Small intestine (tissue), 7 donors: ENCODE measurements at regions not wholly inside any gene's neighbourhood (a gene's known extent, or its start where the extent isn't known, plus 50 kb on each side); places are given as distances from the start of the nearest gene placed in this dataset.

ENCODE experiments used
- DNase-seq, 2 donors: peaks; one replicate each; pipeline versions ENCODE4 v3.0.0 to v3.0.0-alpha.2; 2013
- FAIRE-seq: peaks from 2 replicates; lab custom pipeline; 2012; peaks lifted over from hg19 to GRCh38; lab: Jason Lieb, UNC
- H3K27ac ChIP-seq, 3 donors: one replicate each; pipeline ENCODE4 v1.5.1; 2013; ENCODE audit warnings: low read length in 2 of 3, mild to moderate bottlenecking in 2 of 3, control low read depth in 1 of 3, inconsistent platforms in 1 of 3, low read depth in 1 of 3, moderate library complexity in 1 of 3
- H3K27me3 ChIP-seq, 3 donors: one replicate each; pipeline ENCODE4 v1.6.1; 2013; ENCODE audit warnings: low read length in 3 of 3, inconsistent platforms in 1 of 3; ENCODE audit not compliant: control insufficient read depth in 3 of 3, insufficient read depth in 3 of 3
- H3K36me3 ChIP-seq, 3 donors: one replicate each; pipeline ENCODE4 v1.6.1; 2013; ENCODE audit warnings: low read length in 3 of 3, inconsistent platforms in 1 of 3, low read depth in 1 of 3, mild to moderate bottlenecking in 1 of 3, moderate library complexity in 1 of 3; ENCODE audit not compliant: control insufficient read depth in 3 of 3, insufficient read depth in 2 of 3
- H3K4me1 ChIP-seq, 3 donors: one replicate each; pipeline ENCODE4 v1.6.1; 2013; ENCODE audit warnings: low read length in 2 of 3, inconsistent platforms in 1 of 3, low read depth in 1 of 3, mild to moderate bottlenecking in 1 of 3, moderate library complexity in 1 of 3; ENCODE audit not compliant: control insufficient read depth in 3 of 3, insufficient read depth in 2 of 3
- H3K4me3 ChIP-seq, 3 donors: one replicate each; pipeline ENCODE4 v1.5.1; 2013; ENCODE audit warnings: low read length in 3 of 3, control low read depth in 1 of 3, inconsistent platforms in 1 of 3, low read depth in 1 of 3, mild to moderate bottlenecking in 1 of 3, moderate library complexity in 1 of 3
- H3K9me3 ChIP-seq, 2 donors: one replicate each; pipeline ENCODE4 v1.6.1; 2013; ENCODE audit warnings: low read depth in 1 of 2, low read length in 1 of 2; ENCODE audit not compliant: control insufficient read depth in 2 of 2, insufficient read depth in 1 of 2
- WGBS, 3 donors: extraction: QIAGEN DNeasy Blood & Tissue Kit; methylation state at CpG; one replicate each; pipeline ENCODE4 v1.1.7; 2013; 5-methylcytosine and 5-hydroxymethylcytosine counted together
- donor health status: healthy with polysubstance abuse.
- donor health status: control.
- donor health status: control.
- donor health status: Bipolar disorder and iron deficiency.
- donor health status: healthy.

DNA sequence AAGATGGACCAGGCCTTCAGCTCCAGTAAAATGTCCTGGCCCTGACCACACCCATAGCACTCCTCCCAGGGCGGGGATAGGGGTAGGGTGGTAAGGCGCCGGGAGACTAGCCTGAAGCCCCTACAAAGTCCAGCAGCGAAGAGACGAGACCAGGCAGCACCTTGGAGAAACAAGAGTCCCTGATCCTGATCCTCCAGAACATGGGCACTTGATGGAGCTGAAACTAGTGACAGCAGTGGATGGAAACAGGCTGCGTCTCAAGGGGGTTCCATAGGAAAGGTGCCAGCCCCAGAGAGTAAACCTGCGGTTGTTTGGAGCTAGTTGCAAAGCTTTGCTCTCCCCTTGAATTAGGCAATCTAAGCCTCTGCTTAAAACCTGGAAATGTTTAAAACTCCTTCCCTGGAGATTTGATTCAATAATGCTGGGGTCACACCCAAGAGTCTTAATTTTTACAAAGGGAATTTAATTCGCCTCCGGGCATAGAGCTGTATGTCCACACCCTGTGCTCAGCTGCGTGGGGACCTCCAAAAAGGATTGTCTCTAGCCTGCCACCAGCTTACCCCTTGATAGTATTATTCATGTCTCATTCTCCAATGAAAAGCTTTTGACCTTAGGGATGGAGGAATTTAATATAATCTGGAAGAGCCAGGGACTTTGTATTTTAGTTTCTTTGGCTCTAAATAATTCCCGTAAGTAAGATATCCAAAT, 258.6 kb downstream of the PMP22 start:
- H3K9me3 ChIP-seq: no peaks in the 10 kb centered on the region
- peaks cover 0 to 2% (median 0%) of the 10 kb centered on the region in 3 donors for H3K27me3 ChIP-seq
- FAIRE-seq (no peak), DNase-seq (no peak)
- H3K4me1 ChIP-seq: no peaks in the 10 kb centered on the region
- H3K27ac ChIP-seq: no peak overlapping the region
- no peak overlapping the region for H3K4me3 ChIP-seq
- WGBS, 3 donors: 82 to 87% (median 85%) methylated on average over 11 of the region's 11 CpGs
- no peaks in the 10 kb centered on the region for H3K36me3 ChIP-seq

DNA sequence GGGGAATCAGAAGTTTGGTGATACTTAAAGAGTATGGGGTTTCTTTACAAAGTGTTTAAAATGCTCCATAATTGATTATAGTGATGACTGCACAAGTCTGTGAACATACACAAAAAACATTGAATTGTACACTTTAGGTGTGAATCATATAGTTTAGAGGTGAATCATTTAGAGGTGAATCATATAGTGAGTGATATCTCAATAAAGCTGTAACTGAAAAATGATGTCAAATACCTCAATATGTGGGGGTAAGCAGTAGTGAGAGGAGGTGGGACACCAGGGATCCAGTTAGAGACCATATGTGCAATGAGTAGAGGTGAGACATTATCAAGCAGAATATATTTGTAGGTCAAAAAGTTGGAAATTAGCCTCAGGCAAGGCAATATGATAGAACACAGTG, 264.5 kb downstream of the PMP22 start:
- no peaks in the 10 kb centered on the region for H3K36me3 ChIP-seq
- H3K4me1 ChIP-seq: no peaks in the 10 kb centered on the region
- H3K27ac ChIP-seq: no peak overlapping the region
- DNase-seq (no peak), FAIRE-seq (no peak)
- H3K27me3 ChIP-seq: peaks cover 0 to 3% (median 0%) of the 10 kb centered on the region in 3 donors
- H3K9me3 ChIP-seq: no peaks in the 10 kb centered on the region
- H3K4me3 ChIP-seq: no peak overlapping the region

DNA sequence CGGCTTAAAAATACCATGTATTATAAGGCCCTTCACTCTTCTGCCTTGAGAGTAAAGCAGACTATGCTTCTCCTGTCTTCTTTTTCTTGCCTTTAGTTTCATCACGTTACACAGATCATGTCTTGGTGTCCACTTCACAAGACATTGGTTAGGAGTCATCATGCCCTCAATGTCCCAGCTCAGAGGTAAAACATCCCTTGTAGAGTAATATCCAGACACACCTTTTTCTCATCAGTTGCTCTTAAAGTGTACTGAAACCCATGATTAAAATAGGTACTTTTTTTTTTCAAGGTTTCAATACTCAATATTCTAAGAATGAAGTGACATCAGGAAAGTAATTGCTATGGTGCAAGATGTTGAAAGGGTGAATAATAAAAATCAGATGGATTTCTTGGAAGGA, 267.8 kb downstream of the PMP22 start:
- Histone ChIP-seq H3K27ac (no peak overlapping the region), H3K36me3 (no peaks in the 10 kb centered on the region), H3K4me3 (no peak overlapping the region), H3K9me3 (no peaks in the 10 kb centered on the region), H3K27me3 (peaks cover 0 to 3% (median 0%) of the 10 kb centered on the region in 3 donors), H3K4me1 (no peaks in the 10 kb centered on the region)
- DNase-seq (no peak), FAIRE-seq (no peak)
- 85 to 91% (median 89%) methylated on average over 2 of the region's 2 CpGs for WGBS, 3 donors

DNA sequence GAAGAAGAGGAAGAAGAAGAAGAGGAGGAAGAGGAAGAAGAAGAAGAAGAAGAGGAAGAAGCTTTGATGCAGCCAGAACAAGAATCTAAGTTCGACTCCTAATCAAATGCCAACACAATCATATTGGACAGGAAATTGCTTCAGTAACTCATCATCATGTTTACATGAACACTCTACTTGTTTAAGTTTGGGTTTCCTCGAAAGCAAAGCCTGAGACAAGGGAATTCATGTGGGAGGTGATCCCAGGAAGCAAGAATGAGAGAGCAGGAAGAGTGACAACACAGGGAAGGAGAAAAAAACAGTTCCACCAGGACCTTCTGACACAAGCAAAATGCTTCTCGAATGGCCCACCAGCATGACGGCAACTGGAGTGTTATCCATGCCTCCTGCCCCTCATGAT, 279.0 kb downstream of the PMP22 start:
- FAIRE-seq: no peak
- no peak for DNase-seq
- no peaks in the 10 kb centered on the region for H3K36me3 ChIP-seq
- no peaks in the 10 kb centered on the region for H3K27me3 ChIP-seq
- no peak overlapping the region for H3K4me3 ChIP-seq
- H3K4me1 ChIP-seq: no peaks in the 10 kb centered on the region
- WGBS, 3 donors: 64 to 66% (median 65%) methylated on average over 4 of the region's 4 CpGs
- no peaks in the 10 kb centered on the region for H3K9me3 ChIP-seq
- H3K27ac ChIP-seq: no peak overlapping the region

DNA sequence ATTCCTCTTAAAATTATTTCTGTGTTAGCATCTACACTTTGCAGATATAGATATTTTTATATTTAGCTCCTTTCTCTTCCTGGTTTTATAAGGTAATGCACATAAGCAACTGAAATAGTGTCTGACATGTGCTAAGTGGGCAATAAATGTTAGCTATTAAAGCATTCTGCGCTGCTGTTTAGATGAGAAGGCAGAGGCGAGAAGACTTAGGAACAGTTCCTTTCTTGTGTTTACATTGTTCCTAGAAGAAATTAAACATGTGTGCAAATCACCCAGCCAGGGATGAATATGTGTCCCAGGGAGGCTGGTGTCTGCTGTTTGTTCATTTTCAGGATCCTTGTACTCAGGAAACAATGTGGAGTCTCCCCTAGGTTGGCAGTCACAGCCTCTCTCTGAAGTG, 292.3 kb downstream of the PMP22 start:
- 63 to 84% (median 73%) methylated on average over 2 of the region's 2 CpGs for WGBS, 3 donors
- Histone ChIP-seq H3K4me1 (no peaks in the 10 kb centered on the region), H3K27ac (no peak overlapping the region), H3K36me3 (no peaks in the 10 kb centered on the region), H3K9me3 (peaks cover 0 to 7% of the 10 kb centered on the region in 2 donors), H3K4me3 (no peak overlapping the region), H3K27me3 (peaks cover 0 to 3% (median 0%) of the 10 kb centered on the region in 3 donors)
- no peak for DNase-seq
- no peak for FAIRE-seq

DNA sequence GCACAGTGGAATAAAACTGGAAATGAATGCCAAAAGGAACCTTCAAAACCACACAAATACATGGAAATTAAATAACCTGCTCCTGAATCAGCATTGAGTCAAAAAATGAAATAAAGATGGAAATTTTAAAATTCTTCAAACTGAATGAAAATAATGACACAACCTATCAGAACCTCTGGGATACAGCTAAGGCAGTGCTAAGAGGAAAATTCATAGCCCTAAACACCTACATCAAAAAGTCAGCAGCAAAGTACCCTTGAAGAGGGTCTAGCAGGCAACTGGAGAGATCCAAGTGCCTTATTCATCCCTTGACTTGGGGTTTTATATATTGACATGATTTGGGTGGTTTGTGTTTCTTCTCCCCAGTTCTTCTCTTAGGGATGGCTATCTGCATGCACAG, 294.1 kb downstream of the PMP22 start:
- no peak for DNase-seq
- Histone ChIP-seq H3K4me1 (no peaks in the 10 kb centered on the region), H3K4me3 (no peak overlapping the region), H3K27me3 (peaks cover 0 to 3% (median 0%) of the 10 kb centered on the region in 3 donors), H3K27ac (no peak overlapping the region), H3K36me3 (no peaks in the 10 kb centered on the region), H3K9me3 (peaks cover 0 to 7% of the 10 kb centered on the region in 2 donors)
- no peak for FAIRE-seq

DNA sequence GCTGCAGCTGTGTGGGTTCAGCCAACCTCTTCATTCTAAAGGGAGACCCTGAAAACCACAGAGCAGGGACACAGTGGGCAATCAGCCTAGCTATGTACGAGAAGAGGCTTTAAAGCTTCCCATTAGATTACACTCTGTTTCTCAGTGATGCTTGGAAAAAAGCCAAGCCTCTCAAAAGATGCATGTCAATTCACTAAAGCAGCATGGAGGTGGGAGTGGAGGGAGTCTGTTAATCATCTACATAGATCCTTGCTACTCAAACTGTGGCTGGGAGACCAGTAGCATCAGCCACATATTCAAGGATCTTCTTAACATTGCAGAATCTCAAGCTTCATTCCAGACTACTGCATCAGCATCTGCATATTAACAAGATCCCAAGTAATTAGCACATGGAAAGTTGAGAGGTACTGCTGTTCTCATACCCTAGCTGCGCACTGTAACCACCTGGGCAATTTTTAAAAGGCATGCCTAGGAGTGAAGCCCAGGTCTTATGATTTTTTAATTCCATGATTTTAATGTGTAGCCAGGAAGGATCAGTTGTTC, 305.9 kb downstream of the PMP22 start:
- Histone ChIP-seq H3K27ac (no peak overlapping the region), H3K4me1 (no peaks in the 10 kb centered on the region), H3K9me3 (no peaks in the 10 kb centered on the region), H3K27me3 (no peaks in the 10 kb centered on the region), H3K36me3 (no peaks in the 10 kb centered on the region), H3K4me3 (no peak overlapping the region)
- WGBS, 3 donors: 52 to 76% (median 72%) methylated on average over 2 of the region's 2 CpGs
- DNase-seq (no peak), FAIRE-seq (no peak)

DNA sequence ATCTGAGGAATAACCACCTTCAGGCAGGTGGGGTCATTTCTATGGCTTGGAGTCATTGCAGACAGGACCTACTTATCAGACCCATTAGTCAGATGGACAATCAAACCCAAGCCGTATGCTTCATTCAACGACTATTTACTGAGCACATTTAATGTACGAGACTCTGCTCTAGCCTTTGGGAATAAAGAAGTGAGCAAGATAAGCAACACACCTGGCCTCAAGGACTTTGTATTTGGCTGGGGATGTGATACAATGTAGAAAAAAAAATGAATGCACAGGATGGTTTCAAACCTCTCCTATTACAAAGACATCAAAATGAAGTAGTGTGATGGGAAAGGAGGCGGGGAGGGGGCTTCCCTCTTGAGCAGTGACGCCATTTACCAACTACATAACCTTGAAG, 311.7 kb downstream of the PMP22 start:
- no peaks in the 10 kb centered on the region for H3K9me3 ChIP-seq
- no peaks in the 10 kb centered on the region for H3K4me1 ChIP-seq
- 63 to 84% (median 72%) methylated on average over 5 of the region's 5 CpGs for WGBS, 3 donors
- no peak overlapping the region for H3K27ac ChIP-seq
- no peaks in the 10 kb centered on the region for H3K36me3 ChIP-seq
- DNase-seq (no peak), FAIRE-seq (no peak)
- no peaks in the 10 kb centered on the region for H3K27me3 ChIP-seq
- no peak overlapping the region for H3K4me3 ChIP-seq

DNA sequence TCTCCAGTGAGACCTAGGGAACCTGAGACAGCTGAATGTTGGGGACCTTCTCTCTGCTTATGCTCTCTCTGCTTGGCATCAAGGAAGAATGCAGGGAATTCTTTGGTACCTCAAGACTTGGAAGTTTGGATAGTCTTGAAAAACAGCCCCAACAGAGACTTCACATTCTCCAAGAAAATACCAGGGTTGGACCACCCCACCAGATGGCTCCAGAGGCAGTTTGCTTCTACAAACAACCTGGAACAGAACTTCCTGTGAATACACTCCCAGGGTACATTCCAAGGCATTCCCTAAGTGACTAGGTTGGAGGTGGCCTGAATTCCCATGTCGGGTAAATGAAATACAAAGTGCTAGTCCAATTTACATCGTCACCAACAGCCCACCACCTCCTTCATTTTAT, 314.4 kb downstream of the PMP22 start:
- no peaks in the 10 kb centered on the region for H3K4me1 ChIP-seq
- no peaks in the 10 kb centered on the region for H3K9me3 ChIP-seq
- 81 to 93% (median 90%) methylated on average over 2 of the region's 2 CpGs for WGBS, 3 donors
- no peaks in the 10 kb centered on the region for H3K36me3 ChIP-seq
- no peaks in the 10 kb centered on the region for H3K27me3 ChIP-seq
- FAIRE-seq (no peak), DNase-seq (no peak)
- H3K27ac ChIP-seq: no peak overlapping the region
- no peak overlapping the region for H3K4me3 ChIP-seq
